ENCODE measurements at regions not wholly inside any gene's neighbourhood (a gene's known extent, or its start where the extent isn't known, plus 50 kb on each side); places are given as distances from the start of the nearest gene placed in this dataset.

DNA sequence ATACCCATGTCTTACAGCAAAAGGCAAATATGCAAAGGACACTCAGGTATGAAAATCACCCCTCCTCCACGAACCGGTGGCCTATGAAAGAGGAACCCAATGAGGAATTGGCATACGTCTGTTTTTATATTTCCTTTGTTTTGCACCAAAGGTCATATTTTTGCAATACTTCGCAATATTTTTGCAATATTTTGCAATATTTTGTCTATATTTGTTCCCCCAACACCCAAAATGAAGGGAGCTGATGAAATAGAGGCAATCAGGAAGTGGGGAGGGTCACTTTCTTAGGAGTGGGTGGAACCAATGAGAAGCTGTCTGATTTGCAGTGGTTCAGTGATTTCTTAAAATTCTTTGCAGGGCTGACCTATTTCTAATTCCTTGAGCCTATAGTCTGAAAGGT lies 296.8 kb upstream of the TSHZ2 start:
- Histone ChIP-seq H3K4me1 (replicated peaks in 1 of 2) (peaks cover 4 to 10% of the 10 kb centered on the region in 2 donors), H3K27ac (no peak overlapping the region), H3K4me3 (no peak overlapping the region)
- ATAC-seq (replicated peaks in 6 of 8), result no peak
- in situ Hi-C loops (cut with MboI; ENCODE audit: low pct_unique_long_range_greater_than_20kb in 2 of 9, low sequenced_read_pairs in 9 of 9, unreplicated experiment in 9 of 9), result no loop called here
- WGBS, 10 experiments, result 59 to 95% (median 93%) methylated on average over 2 to 4 of the region's 4 CpGs; no CpG with 5 or more reads in 3 of the 10 experiments

DNA sequence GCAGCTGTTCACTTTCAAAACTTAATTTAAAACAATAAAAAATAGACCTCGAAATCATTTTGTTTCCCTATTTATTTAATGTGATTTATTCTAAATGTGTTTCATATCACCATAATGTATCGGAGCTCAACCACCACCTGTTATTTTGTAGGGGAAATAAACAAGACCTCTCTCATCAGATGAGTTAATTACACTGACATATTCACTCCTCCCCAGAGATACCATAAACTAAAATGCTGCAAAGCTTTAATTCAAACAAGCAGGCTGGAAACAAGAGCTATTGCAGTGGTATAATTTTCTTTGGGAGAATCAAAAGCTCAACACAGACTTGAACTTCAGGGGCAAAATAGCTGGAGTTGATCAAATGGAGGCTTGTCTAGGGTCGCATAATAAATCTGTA lies 303.5 kb upstream of the TSHZ2 start:
- Histone ChIP-seq H3K4me1 (replicated peaks in 1 of 2) (no peaks in the 10 kb centered on the region), H3K4me3 (no peak overlapping the region), H3K27ac (no peak overlapping the region)
- in situ Hi-C loops (cut with MboI; ENCODE audit: low pct_unique_long_range_greater_than_20kb in 2 of 9, low sequenced_read_pairs in 9 of 9, unreplicated experiment in 9 of 9), result no loop called here
- WGBS, 10 experiments, result 19 to 94% (median 74%) methylated on average over 1 to 3 of the region's 3 CpGs; no CpG with 5 or more reads in 2 of the 10 experiments
- no peak for ATAC-seq (replicated peaks in 6 of 8)

DNA sequence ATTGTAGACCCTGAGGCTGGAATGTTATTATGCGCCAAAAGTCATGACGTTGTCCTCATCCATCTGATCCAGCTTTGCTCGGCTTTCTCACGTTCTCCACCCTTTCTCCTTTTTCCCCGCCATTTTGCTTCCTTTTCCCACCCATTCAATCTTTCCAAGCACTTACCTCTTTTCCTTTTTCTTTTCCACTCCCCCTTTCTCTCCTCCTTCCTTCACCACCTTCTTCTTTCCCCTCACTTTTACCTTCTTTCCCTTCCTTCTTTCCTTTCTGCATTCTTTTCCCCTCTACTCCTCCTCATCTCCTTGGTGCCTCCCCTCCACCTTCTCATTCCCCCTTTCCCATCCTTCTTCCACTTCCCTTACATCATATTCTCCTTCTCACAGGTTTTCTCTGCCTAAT lies 304.8 kb upstream of the TSHZ2 start:
- no peaks in the 10 kb centered on the region for H3K4me1 ChIP-seq (replicated peaks in 1 of 2)
- H3K27ac ChIP-seq, result no peak overlapping the region
- ATAC-seq (replicated peaks in 6 of 8), result no peak
- in situ Hi-C loops (cut with MboI; ENCODE audit: low pct_unique_long_range_greater_than_20kb in 2 of 9, low sequenced_read_pairs in 9 of 9, unreplicated experiment in 9 of 9), result no loop called here
- no peak overlapping the region for H3K4me3 ChIP-seq
- 67 to 100% (median 88%) methylated on average over 1 to 5 of the region's 5 CpGs for WGBS, 10 experiments

DNA sequence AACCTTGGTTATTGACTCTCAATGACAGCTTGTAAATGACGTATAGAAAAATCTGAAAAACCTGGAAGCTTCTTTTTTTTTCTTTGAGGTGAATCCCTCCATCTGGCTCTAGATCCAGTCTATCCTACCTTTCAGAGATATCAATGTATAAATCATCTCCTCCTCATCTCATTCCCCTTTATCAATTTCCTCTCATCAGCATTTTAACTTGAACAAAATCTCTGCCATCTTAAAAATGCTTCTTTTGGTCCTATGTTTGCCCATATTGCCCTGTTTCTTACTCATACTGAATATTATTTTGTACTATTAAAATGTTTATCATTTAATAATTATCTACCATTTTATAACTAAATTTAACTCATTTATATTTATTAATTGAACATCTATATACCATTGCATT lies 306.7 kb upstream of the TSHZ2 start:
- in situ Hi-C loops (cut with MboI; ENCODE audit: low pct_unique_long_range_greater_than_20kb in 2 of 9, low sequenced_read_pairs in 9 of 9, unreplicated experiment in 9 of 9), result no loop called here
- H3K4me1 ChIP-seq (replicated peaks in 1 of 2), result no peaks in the 10 kb centered on the region
- ATAC-seq (replicated peaks in 6 of 8), result no peak
- H3K27ac ChIP-seq, result no peak overlapping the region
- no peak overlapping the region for H3K4me3 ChIP-seq
- WGBS, 10 experiments, result 57 to 100% (median 85%) methylated on average over 1 of the region's 1 CpG; no CpG with 5 or more reads in 2 of the 10 experiments

DNA sequence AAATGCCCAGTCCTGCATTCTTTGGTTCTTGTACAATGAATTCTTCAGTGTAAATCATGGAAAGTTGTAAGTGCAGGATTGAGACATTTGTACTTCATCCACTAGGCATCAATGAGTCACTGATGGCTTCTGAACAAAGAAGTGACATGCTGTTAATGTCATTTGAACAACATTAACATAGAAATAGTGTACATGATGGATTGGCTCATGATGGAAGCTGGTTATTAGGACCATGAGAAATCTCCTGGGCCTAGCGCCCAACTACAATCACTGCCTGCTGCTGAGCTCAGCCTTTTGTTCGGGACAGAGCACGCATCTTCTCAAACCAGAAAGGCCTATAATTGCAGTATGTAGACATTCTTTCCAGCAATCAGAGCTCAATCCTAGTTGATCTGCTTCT lies 316.8 kb upstream of the TSHZ2 start:
- H3K4me1 ChIP-seq (replicated peaks in 1 of 2), result peaks cover 7 to 15% of the 10 kb centered on the region in 2 donors
- no peak overlapping the region for H3K4me3 ChIP-seq
- WGBS, 10 experiments, result 0 to 81% (median 43%) methylated on average over 1 to 3 of the region's 3 CpGs; no CpG with 5 or more reads in 6 of the 10 experiments
- peak in 5 of 8 experiments; percentile 95 to 99 (median 98) for ATAC-seq (replicated peaks in 6 of 8)
- H3K27ac ChIP-seq, result peak overlapping the region in 1 of 2 donors; percentile 21
- in situ Hi-C loops (cut with MboI; ENCODE audit: low pct_unique_long_range_greater_than_20kb in 2 of 9, low sequenced_read_pairs in 9 of 9, unreplicated experiment in 9 of 9), result no loop called here

DNA sequence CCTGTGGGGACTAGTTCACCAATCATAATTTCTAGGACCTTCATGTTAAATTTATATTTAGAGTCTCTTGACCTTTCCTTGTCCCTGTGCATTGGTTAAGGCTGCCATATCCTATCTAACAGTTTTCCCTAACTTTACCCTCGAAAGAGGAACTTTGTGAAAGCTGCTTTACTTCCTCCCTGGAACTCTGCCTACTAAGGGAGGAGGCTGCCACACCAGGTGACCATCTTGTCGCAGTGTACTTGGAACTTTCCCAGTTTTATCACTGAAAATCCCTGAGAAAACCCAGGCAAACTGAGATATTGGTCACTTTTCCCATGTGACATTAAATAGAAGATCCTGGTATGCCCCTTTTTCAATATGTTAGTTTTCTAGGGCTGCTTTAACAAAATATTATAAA lies 317.6 kb upstream of the TSHZ2 start:
- H3K4me3 ChIP-seq, result no peak overlapping the region
- in situ Hi-C loops (cut with MboI; ENCODE audit: low pct_unique_long_range_greater_than_20kb in 2 of 9, low sequenced_read_pairs in 9 of 9, unreplicated experiment in 9 of 9), result no loop called here
- WGBS, 10 experiments, result 15 to 100% (median 60%) methylated on average over 1 to 2 of the region's 2 CpGs; no CpG with 5 or more reads in 2 of the 10 experiments
- H3K27ac ChIP-seq, result no peak overlapping the region
- H3K4me1 ChIP-seq (replicated peaks in 1 of 2), result peaks cover 7 to 15% of the 10 kb centered on the region in 2 donors
- ATAC-seq (replicated peaks in 6 of 8), result no peak

DNA sequence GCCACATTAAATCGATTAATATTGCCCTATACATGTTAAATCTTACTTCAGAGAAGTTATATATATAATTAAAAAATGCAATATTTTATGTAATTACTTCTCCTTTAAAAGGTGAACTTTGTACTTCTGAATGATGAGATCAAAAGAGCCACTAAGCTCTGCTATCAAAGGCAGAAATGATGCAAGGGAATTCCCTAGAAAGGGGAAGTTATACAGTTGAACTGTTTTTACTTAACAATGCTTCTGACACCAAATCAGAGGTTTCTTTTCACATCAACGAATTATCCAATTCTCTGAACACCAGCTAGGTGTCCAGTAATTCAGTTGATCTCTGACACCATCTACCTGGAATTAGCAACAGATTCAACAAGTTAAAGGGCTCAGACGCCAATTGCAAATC lies 319.9 kb upstream of the TSHZ2 start:
- Histone ChIP-seq H3K4me3 (no peak overlapping the region), H3K4me1 (replicated peaks in 1 of 2) (peaks cover 7 to 18% of the 10 kb centered on the region in 2 donors), H3K27ac (no peak overlapping the region)
- no peak for ATAC-seq (replicated peaks in 6 of 8)
- in situ Hi-C loops (cut with MboI; ENCODE audit: low pct_unique_long_range_greater_than_20kb in 2 of 9, low sequenced_read_pairs in 9 of 9, unreplicated experiment in 9 of 9), result no loop called here
- WGBS, 10 experiments, result 0 to 92% (median 47%) methylated on average over 1 to 3 of the region's 3 CpGs; no CpG with 5 or more reads in 1 of the 10 experiments

DNA sequence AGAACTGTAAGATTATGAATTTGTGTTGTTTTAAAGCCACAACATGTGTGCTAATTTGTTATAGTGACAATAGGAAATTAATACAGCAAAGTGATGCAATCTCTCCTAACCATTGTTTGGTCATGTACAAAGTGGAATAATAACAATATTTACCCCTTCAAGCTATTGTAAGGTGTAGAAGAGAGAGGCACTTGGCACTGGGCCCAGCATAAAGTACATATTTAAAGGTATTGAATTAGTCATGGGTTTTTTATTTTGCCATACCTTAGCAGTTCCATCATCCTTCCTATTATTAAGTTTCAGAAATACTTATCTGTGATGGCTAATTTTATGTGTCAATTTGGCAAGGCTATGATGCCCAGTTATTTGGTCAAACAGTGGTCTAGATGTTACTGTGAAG lies 322.4 kb upstream of the TSHZ2 start:
- Histone ChIP-seq H3K4me1 (replicated peaks in 1 of 2) (peaks cover 0 to 12% of the 10 kb centered on the region in 2 donors), H3K4me3 (no peak overlapping the region), H3K27ac (no peak overlapping the region)
- in situ Hi-C loops (cut with MboI; ENCODE audit: low pct_unique_long_range_greater_than_20kb in 2 of 9, low sequenced_read_pairs in 9 of 9, unreplicated experiment in 9 of 9), result no loop called here
- no peak for ATAC-seq (replicated peaks in 6 of 8)

DNA sequence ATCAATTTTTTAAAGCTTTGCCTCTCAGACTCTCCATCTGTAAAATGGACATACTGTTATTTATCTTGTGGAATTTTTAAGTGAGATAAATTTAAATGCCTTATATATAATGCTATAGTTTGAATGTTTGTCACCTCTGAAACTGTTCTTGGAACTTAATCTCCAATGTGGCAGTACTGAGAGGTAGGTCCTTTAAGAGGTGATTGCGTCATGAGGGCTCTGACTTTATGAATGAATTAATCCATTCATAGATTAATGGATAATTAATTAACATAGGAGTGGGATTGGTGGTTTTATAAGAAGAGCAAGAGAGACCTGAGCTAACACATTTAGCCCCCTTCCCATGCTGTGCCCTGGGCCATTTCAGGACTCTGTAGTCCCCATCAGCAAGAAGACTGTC lies 326.3 kb upstream of the TSHZ2 start:
- in situ Hi-C loops (cut with MboI; ENCODE audit: low pct_unique_long_range_greater_than_20kb in 2 of 9, low sequenced_read_pairs in 9 of 9, unreplicated experiment in 9 of 9), result no loop called here
- no peak overlapping the region for H3K27ac ChIP-seq
- WGBS, 10 experiments, result 88 to 89% methylated on average over 1 of the region's 1 CpG; no CpG with 5 or more reads in 8 of the 10 experiments
- H3K4me3 ChIP-seq, result no peak overlapping the region
- no peak for ATAC-seq (replicated peaks in 6 of 8)
- H3K4me1 ChIP-seq (replicated peaks in 1 of 2), result peaks cover 0 to 12% of the 10 kb centered on the region in 2 donors

DNA sequence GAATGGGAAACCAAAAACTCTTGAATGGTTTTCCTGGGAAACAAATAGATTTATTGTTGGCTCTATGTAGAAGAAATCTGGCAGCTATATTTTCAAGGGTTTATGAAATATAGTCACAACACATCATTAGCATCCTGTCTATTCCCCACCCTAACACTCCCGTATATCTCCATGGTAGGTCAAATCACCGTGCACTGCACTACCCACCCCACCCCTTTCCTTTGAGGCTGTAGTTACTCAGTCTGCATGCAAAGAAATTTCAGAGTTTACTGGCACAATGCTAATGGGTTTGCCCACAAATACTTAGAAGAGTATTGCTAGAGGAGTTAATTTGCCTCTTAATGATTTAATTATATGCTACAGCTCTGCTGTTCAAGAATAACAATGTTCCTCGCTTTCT lies 329.1 kb upstream of the TSHZ2 start:
- Histone ChIP-seq H3K4me3 (no peak overlapping the region), H3K27ac (no peak overlapping the region), H3K4me1 (replicated peaks in 1 of 2) (peaks cover 0 to 8% of the 10 kb centered on the region in 2 donors)
- 0 to 100% (median 81%) methylated on average over 1 to 3 of the region's 3 CpGs; no CpG with 5 or more reads in 1 of the 10 experiments for WGBS, 10 experiments
- in situ Hi-C loops (cut with MboI; ENCODE audit: low pct_unique_long_range_greater_than_20kb in 2 of 9, low sequenced_read_pairs in 9 of 9, unreplicated experiment in 9 of 9), result no loop called here
- peak in 2 of 8 experiments; percentile 57 to 86 for ATAC-seq (replicated peaks in 6 of 8)

DNA sequence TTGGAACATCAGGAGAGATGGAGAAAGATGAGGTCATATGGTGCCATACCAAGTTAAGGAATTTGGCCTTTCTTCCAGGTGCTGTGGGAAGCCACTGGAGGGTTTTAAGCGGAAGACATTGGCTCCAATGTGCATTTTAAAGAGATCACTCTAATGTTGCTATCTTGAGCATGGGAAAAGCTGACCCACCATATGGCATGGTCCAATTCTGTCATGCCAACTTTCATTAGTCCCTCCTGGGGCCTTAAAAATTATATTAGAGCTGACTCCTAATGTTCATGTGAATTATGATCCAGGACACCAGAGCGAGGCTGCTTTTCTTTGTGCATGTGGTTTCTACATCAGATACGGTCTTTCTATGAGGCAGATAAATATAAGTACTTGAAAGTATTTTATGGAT lies 335.0 kb upstream of the TSHZ2 start:
- in situ Hi-C loops (cut with MboI; ENCODE audit: low pct_unique_long_range_greater_than_20kb in 2 of 9, low sequenced_read_pairs in 9 of 9, unreplicated experiment in 9 of 9), result no loop called here
- 64 to 100% (median 90%) methylated on average over 1 to 3 of the region's 3 CpGs; no CpG with 5 or more reads in 3 of the 10 experiments for WGBS, 10 experiments
- Histone ChIP-seq H3K27ac (no peak overlapping the region), H3K4me1 (replicated peaks in 1 of 2) (peaks cover 0 to 5% of the 10 kb centered on the region in 2 donors), H3K4me3 (no peak overlapping the region)
- peak in 1 of 8 experiments; percentile 23 for ATAC-seq (replicated peaks in 6 of 8)

DNA sequence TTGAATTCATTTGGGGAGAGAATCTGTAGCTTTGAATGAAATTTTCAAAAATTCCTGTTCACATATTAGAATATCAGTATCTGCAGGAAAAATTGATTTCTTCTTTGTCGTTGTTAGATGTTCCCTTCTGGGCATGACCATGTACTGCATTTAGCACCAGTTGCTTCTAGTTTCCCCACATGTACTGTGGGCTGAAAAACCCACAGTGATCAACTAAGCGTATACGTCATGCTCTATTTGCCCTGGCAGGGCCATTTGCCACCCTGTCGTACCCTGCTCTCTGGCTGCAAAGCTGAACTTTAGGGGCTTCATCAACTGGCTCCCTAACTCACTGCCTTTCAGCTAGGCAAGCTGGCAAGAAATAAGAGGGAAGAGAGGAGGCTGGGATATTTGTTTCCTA lies 340.7 kb upstream of the TSHZ2 start:
- ATAC-seq (replicated peaks in 6 of 8), result no peak
- 72 to 97% (median 94%) methylated on average over 2 to 4 of the region's 4 CpGs; no CpG with 5 or more reads in 4 of the 10 experiments for WGBS, 10 experiments
- H3K4me1 ChIP-seq (replicated peaks in 1 of 2), result no peaks in the 10 kb centered on the region
- in situ Hi-C loops (cut with MboI; ENCODE audit: low pct_unique_long_range_greater_than_20kb in 2 of 9, low sequenced_read_pairs in 9 of 9, unreplicated experiment in 9 of 9), result no loop called here
- H3K4me3 ChIP-seq, result no peak overlapping the region
- no peak overlapping the region for H3K27ac ChIP-seq

DNA sequence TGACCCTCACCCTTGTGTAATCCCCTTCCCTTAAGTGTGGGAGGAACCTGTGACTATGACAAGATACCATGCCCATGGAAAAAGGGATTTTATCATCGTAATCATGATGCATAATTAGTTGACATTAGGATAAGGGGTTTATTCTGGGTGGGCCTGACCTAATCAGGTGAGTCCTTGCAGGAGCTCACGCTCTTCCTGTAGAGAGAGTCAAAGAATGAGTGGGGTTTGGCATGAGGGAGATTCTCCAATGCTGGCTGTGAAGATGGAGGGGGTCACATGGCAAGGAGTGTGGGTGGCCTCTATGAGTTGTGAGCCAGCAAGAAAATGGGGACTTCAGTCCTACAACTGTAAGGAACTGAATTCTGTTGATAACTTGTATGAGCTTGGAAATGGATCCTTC lies 342.0 kb upstream of the TSHZ2 start:
- Histone ChIP-seq H3K4me1 (replicated peaks in 1 of 2) (no peaks in the 10 kb centered on the region), H3K4me3 (no peak overlapping the region), H3K27ac (no peak overlapping the region)
- in situ Hi-C loops (cut with MboI; ENCODE audit: low pct_unique_long_range_greater_than_20kb in 2 of 9, low sequenced_read_pairs in 9 of 9, unreplicated experiment in 9 of 9), result no loop called here
- no peak for ATAC-seq (replicated peaks in 6 of 8)
- 11 to 63% (median 33%) methylated on average over 1 to 2 of the region's 2 CpGs; no CpG with 5 or more reads in 3 of the 10 experiments for WGBS, 10 experiments

DNA sequence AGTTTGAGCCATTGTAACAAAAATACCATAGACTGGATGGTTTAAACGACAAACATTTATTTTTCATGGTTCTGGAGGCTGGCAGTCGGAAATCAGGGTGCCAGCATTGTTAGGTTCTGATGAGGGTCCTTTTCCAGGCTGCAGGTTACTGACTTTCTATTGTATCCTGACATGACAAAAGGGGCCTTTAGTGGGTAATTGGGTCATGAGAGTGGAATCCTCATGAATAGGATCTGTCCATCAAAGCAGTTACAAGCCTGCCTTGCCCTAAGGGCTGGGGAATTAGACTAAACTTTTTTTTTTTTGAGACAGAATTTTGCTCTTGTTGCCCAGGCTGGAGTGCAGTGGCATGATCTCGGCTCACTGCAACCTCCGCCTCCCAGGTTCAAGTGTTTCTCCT lies 347.9 kb upstream of the TSHZ2 start:
- peak in 3 of 8 experiments; percentile 35 to 62 (median 55) for ATAC-seq (replicated peaks in 6 of 8)
- no peak overlapping the region for H3K4me3 ChIP-seq
- H3K4me1 ChIP-seq (replicated peaks in 1 of 2), result peaks cover 8 to 14% of the 10 kb centered on the region in 2 donors
- in situ Hi-C loops (cut with MboI; ENCODE audit: low pct_unique_long_range_greater_than_20kb in 2 of 9, low sequenced_read_pairs in 9 of 9, unreplicated experiment in 9 of 9), result no loop called here
- no peak overlapping the region for H3K27ac ChIP-seq
- 44 to 80% (median 67%) methylated on average over 1 to 4 of the region's 4 CpGs for WGBS, 10 experiments

All from motor neuron (in vitro differentiated cells).